ENCODE measurements at regions not wholly inside any gene's neighbourhood (a gene's known extent, or its start where the extent isn't known, plus 50 kb on each side); places are given as distances from the start of the nearest gene placed in this dataset.

DNA sequence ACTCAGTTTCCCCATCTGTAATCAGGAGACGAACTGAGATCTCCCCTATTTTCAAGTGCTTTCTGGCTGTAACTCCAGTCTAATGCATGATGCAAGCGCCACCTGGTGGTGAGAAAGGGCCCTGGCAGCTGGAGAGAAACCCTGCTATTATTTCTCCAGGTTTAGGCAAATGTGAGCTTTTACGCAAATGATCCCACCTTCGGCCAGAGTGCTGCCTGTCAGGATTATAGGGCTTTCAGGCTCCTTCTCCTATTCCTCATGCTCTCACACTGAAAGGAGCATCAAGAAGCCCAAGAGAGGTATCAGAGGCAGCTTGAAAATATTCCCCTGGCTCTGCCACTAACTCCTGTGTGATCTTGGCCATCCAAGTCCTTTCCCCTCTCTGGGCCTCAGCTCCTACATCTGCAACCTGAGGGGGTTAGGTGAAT lies 93.9 kb upstream of the RASGRF1 start:
- Histone ChIP-seq H3K4me3 (ENCODE audit: low read depth, low read length) (no peak overlapping the region), H3K27me3 (ENCODE audit: control insufficient read depth, insufficient read depth, low read length) (no peaks in the 10 kb centered on the region), H3K36me3 (ENCODE audit: control insufficient read depth, insufficient read depth, low read length) (no peaks in the 10 kb centered on the region)
- TF ChIP-seq CTCF (IDR thresholded peaks at IDR 0.05; ENCODE audit: insufficient read depth, low read length, poor library complexity, severe bottlenecking) = peak; percentile 94
- DNase-seq (ENCODE audit: low read depth) = no peak

- Histone ChIP-seq H3K27me3 (ENCODE audit: control insufficient read depth, insufficient read depth, low read length) (no peaks in the 10 kb centered on the region), H3K36me3 (ENCODE audit: control insufficient read depth, insufficient read depth, low read length) (no peaks in the 10 kb centered on the region), H3K4me3 (ENCODE audit: low read depth, low read length) (no peak overlapping the region)
- TF ChIP-seq CTCF (IDR thresholded peaks at IDR 0.05; ENCODE audit: insufficient read depth, low read length, poor library complexity, severe bottlenecking) = no peak
- no peak for DNase-seq (ENCODE audit: low read depth)
These were observed 89.7 kb upstream of the RASGRF1 start for GRCh38 chr15:79180318-79180717.

- Histone ChIP-seq H3K27me3 (ENCODE audit: control insufficient read depth, insufficient read depth, low read length) (no peaks in the 10 kb centered on the region), H3K36me3 (ENCODE audit: control insufficient read depth, insufficient read depth, low read length) (no peaks in the 10 kb centered on the region), H3K4me3 (ENCODE audit: low read depth, low read length) (no peak overlapping the region)
- no peak for TF ChIP-seq CTCF (IDR thresholded peaks at IDR 0.05; ENCODE audit: insufficient read depth, low read length, poor library complexity, severe bottlenecking)
- no peak for DNase-seq (ENCODE audit: low read depth)
These were observed 89.0 kb upstream of the RASGRF1 start for GRCh38 chr15:79179597-79179996.

DNA sequence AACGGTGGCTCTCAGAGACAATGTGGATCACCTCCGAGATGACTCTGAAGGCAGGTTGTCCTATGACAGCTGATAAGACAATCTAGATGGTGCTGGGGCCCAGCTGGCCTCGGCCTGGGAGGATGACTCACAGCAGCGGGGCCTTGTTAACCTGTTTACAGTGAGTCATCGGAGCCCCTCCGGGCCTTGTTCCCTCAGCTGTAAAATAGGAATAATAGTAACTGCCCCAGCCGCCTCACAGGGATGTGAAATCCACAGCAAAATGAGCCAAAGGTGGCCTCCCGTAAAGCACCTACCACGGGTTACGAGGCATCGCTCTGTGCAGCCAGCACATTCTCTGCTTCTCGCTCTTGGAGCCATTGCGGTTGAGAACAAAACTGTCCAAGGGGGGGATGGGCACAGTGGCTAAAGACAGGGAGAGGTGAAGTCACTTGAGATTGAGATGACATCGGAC lies 88.6 kb upstream of the RASGRF1 start:
- H3K4me3 ChIP-seq (ENCODE audit: low read depth, low read length) = no peak overlapping the region
- peak; percentile 61 for DNase-seq (ENCODE audit: low read depth)
- no peaks in the 10 kb centered on the region for H3K27me3 ChIP-seq (ENCODE audit: control insufficient read depth, insufficient read depth, low read length)
- no peak for TF ChIP-seq CTCF (IDR thresholded peaks at IDR 0.05; ENCODE audit: insufficient read depth, low read length, poor library complexity, severe bottlenecking)
- H3K36me3 ChIP-seq (ENCODE audit: control insufficient read depth, insufficient read depth, low read length) = no peaks in the 10 kb centered on the region

GRCh38 chr15:79178594-79178993 lies 88.0 kb upstream of the RASGRF1 start:
- TF ChIP-seq CTCF (IDR thresholded peaks at IDR 0.05; ENCODE audit: insufficient read depth, low read length, poor library complexity, severe bottlenecking) = no peak
- DNase-seq (ENCODE audit: low read depth) = no peak
- no peaks in the 10 kb centered on the region for H3K27me3 ChIP-seq (ENCODE audit: control insufficient read depth, insufficient read depth, low read length)
- H3K36me3 ChIP-seq (ENCODE audit: control insufficient read depth, insufficient read depth, low read length) = no peaks in the 10 kb centered on the region
- H3K4me3 ChIP-seq (ENCODE audit: low read depth, low read length) = no peak overlapping the region

DNA sequence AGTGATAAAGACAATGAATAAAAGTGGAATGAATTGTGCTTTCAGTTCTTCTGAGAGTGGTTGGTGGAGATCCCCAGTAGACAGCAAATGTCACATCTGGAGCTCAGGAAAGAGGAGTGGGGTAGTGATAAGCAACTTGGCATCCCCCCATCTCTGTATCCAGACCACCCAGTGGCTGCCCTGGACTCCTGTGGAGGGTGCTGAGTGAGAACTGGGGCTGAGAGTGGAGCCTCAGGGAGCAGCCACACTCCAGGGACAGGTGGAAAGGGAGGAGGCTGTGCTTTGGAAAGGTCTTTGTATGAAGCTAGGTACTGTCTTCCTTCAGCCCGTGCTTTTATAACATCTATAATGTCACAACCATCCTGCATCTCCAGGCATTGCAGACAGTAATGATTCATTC lies 85.6 kb upstream of the RASGRF1 start:
- H3K27me3 ChIP-seq (ENCODE audit: control insufficient read depth, insufficient read depth, low read length) = no peaks in the 10 kb centered on the region
- H3K4me3 ChIP-seq (ENCODE audit: low read depth, low read length) = no peak overlapping the region
- H3K36me3 ChIP-seq (ENCODE audit: control insufficient read depth, insufficient read depth, low read length) = no peaks in the 10 kb centered on the region
- no peak for DNase-seq (ENCODE audit: low read depth)
- no peak for TF ChIP-seq CTCF (IDR thresholded peaks at IDR 0.05; ENCODE audit: insufficient read depth, low read length, poor library complexity, severe bottlenecking)

All from kidney epithelial cell (primary cell).